Skeletal muscle cell (primary cell): ENCODE measurements at regions not wholly inside any gene's neighbourhood (a gene's known extent, or its start where the extent isn't known, plus 50 kb on each side); places are given as distances from the start of the nearest gene placed in this dataset.

Source experiments
- DNase-seq: peaks from one replicate; pipeline ENCODE4 v3.0.0-alpha.2; 2010; ENCODE audit warnings: low read depth
- H3K4me3 ChIP-seq: 2 replicates; pipeline ENCODE4 v1.5.1; 2011; ENCODE audit warnings: low read depth, mild to moderate bottlenecking, control low read depth, low read length, moderate library complexity

DNA sequence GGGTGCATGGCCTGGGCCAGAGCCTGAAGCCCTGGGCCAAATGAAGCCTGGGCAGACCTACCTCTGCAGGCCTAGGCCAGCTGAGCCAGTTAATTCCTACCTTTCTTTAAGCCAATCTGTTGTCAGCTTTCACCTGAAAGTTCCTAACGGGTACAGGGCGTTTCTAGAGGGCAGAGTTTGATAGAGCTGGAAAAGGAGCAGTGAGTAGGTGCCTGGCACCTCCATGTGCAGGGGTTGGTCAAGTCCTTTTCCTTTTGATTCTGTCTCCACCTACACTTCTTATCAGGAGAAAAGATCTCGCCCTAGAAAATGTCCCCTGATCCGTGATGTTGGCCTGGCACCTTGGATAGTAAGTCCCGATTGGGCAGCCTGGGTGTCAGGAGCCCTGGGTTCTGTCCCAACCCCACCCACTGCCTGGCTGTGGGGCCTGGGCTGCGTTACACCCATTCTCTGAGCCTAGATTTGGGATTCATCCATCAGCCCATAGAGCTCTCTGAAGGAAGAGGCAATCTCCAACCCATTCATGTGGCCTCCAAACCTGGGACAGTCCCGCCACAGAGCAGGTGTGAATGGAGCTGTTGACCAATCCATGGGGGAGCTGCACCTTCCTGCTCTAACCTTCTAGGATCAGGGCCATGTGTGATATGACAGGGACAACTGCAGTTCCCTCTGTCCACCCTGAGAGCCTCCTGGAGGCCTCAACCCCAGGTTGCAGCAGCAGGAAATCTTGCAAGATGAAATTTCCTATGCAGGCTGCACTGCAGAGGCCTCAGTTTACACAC lies 304.3 kb downstream of the MATN1 start:
- no peak overlapping the region for H3K4me3 ChIP-seq
- no peak for DNase-seq

DNA sequence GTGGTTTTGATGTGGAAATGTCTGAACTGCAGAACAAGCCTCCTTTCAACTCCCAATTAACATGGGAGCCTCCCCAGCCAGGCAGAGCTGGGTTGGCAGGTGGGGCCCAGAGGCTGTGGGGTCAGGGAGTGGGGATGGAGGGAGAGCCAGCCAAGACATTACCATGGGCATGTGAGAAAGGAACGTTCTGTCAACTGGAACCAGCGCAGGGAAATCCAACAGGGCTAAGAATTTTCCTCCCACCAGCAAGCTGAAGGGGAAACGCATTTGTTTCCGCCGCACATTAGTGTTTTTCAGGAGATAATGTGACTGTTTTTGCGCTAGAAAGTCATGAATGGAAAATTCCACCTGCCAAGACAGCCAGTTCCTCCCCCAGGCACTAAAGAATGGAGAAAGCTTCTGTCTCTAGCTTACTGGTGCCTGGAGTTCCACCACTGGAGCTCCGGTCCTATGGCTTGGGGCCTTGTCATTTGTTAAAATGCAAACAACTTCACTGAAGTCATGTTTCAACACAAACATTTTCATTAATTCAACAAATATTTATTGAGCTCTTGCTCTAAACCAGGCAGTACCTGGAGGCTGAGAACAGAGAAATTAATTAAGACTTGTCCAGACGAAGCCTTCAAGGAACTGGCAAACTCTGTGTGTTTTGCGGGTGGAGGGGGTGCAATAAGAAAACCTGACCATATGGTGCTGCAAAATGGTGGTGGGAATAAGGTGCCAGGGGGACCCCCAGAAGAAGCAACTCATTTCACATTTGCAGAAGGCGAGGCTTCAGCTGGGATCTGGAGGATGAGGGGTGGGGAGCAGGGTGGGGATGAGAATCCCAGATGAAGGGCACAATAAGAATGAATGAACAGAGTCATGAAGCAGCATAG lies 305.1 kb downstream of the MATN1 start:
- DNase-seq = no peak
- no peak overlapping the region for H3K4me3 ChIP-seq

DNA sequence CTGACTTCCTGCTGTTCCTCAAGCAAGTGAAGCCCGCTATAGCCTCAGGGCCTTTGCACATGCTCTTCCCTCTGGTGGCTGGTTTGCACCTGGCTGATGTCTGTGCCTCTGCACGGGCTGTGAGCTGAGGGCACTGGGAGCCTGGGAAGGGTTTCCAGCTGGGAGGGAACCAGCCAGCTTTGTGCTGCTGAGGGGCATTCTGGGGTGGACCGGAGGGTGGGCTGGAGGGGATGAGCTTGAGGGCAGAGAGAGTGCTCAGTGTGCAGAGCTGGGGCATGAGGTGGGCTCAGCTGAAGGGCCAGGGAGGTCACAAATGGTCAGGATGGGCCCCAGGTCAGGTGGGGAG lies 305.7 kb downstream of the MATN1 start:
- no peak for DNase-seq
- no peak overlapping the region for H3K4me3 ChIP-seq

DNA sequence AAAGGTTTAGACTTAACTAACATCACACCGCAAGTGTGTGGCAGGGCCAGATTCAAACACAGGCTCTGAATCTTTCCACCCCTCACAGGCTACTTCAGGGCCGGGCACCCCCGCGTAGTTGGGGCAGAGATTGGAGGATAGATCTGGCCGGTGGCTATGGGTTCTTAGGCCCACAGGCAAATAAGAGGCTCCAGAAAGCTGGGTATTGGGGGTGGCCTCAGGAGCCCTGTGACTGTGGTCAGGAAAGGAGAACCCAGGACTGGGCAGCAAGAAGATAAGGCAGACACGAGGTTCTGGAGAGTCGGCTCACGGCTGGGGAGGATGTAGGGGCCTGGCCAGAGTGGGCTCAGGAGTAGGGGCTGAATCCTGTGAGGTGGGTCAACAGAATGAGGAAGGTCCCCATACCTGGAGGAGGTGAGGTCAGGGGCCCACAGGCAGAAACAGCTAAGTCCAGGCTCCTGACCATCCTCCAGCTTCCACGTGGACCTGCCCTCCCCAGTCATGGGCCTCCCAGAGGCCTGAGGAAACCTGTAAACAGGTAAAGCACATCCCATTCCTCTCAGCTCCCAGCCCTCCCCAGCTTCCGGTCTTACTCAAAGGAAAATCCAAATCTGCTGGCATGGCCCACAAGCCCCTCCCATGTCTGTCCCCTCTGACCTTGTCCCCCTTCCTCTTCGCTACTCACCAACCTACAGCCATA lies 306.2 kb downstream of the MATN1 start:
- DNase-seq = no peak
- no peak overlapping the region for H3K4me3 ChIP-seq

- DNase-seq = no peak
- H3K4me3 ChIP-seq = no peak overlapping the region
Measured at GRCh38 chr1:30416221-30416820, 307.1 kb downstream of the MATN1 start.

- H3K4me3 ChIP-seq = no peak overlapping the region
- no peak for DNase-seq
Measured at GRCh38 chr1:30415171-30415940, 308.0 kb downstream of the MATN1 start.

- no peak for DNase-seq
- H3K4me3 ChIP-seq = no peak overlapping the region
Measured at GRCh38 chr1:30414851-30415165, 308.6 kb downstream of the MATN1 start.

DNA sequence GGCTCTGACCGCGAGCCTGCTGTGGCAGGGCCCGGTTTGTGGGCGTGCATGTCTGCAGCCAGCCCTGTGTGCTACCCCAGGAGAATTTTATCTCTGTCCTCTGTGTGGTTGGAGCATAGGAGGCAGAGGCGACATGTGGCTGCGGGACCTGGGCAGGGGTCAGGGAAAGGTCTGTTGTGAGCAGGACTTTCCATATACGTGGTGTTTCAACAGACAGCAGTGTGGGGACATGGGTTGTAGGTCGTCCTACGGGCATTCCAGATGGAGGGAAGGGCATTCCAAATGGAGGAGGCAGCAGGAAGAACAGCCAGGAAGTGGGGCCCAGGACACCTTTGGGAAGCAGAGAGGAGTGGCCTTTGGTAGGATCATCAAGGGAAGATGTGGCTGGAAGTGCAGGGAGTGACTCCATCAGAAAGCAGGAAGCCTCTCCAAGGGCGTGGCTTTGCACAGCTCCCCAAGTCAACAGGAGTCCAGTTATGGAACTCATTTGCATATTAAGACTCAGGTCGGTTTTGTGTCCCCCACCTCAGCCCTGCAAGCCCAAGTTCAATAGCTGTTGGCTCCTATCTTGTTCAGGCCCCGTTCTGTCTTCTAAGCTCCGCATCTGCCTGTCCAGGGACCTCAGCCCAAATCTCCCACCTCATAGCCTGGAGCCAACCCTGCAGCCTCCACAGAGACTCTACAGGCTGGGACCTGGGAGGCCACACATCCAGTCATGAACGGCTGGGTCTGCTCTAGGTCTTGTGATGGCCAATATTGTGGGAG lies 309.1 kb downstream of the MATN1 start:
- DNase-seq = no peak
- no peak overlapping the region for H3K4me3 ChIP-seq

GRCh38 chr1:30413606-30414005 lies 309.8 kb downstream of the MATN1 start:
- no peak overlapping the region for H3K4me3 ChIP-seq
- DNase-seq = no peak

GRCh38 chr1:30413111-30413440 lies 310.3 kb downstream of the MATN1 start:
- DNase-seq = no peak
- H3K4me3 ChIP-seq = no peak overlapping the region

- no peak for DNase-seq
- no peak overlapping the region for H3K4me3 ChIP-seq
Measured at GRCh38 chr1:30412241-30413110, 310.9 kb downstream of the MATN1 start.

- DNase-seq = no peak
- no peak overlapping the region for H3K4me3 ChIP-seq
Measured at GRCh38 chr1:30411206-30411605, 312.2 kb downstream of the MATN1 start.

GRCh38 chr1:30410153-30410851 lies 313.1 kb downstream of the MATN1 start:
- H3K4me3 ChIP-seq = no peak overlapping the region
- no peak for DNase-seq

DNA sequence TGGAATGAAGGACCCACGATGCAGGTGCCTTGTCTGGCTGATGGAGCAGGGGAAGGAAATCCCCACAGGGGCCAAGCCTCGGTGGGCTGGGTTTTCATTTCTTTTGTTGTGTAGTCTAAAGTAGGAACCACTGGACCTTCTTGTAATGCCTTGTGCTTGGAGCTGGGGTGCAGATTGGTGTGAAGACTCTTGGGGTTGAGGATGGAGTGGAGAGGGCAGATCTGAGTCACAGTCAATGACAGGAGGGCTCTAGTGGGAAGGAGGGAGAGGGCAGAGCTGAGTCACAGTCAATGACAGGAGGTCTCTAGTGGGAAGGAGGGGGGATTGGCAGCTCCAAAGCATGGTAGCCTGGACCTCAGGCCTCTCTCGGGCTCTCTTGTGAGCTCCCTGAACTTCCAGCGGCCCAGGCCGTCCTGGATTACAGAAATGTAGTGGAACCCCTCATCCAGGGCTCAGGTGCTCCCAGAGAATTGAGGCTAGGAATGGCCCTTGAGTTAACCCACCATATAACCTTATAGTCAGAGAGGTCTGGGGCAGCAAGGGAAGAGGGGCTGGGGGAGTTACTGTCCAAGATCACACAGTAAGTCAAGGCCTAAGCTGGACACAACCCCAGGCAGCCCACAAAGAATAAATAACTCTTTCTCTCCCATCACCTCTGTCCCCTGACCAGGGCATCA lies 313.8 kb downstream of the MATN1 start:
- H3K4me3 ChIP-seq = no peak overlapping the region
- DNase-seq = no peak

- no peak for DNase-seq
- no peak overlapping the region for H3K4me3 ChIP-seq
Measured at GRCh38 chr1:30407865-30408580, 315.4 kb downstream of the MATN1 start.
